GM23338 (cell line): ENCODE measurements at regions not wholly inside any gene's neighbourhood (a gene's known extent, or its start where the extent isn't known, plus 50 kb on each side); places are given as distances from the start of the nearest gene placed in this dataset.
A peak's percentile ranks its signal among the peaks of the same experiment; 100 is the strongest.

Source experiments
- ATAC-seq: fragments of 200-7000 bp; cut with Tn5 transposase; 3 replicates; pipeline ENCODE4 v1.9.1; 2020
- DNase-seq: peaks from one replicate; pipeline ENCODE4 v3.0.0-alpha.2; 2015; ENCODE audit warnings: low spot score
- H2AFZ ChIP-seq: fragments of 200-600 bp; sonication (generic); 2 replicates; pipeline ENCODE4 v1.8.0; 2016; ENCODE audit warnings: antibody characterized with exemption, mild to moderate bottlenecking, moderate library complexity
- H3F3A ChIP-seq: fragments of 200-600 bp; sonication (generic); replicated peaks from 2 replicates; pipeline ENCODE4 v1.8.0; 2017; ENCODE audit warnings: antibody characterized with exemption, mixed run types, low read depth
- H3K27ac ChIP-seq: fragments of 200-600 bp; sonication (generic); 2 replicates; pipeline ENCODE4 v1.6.1; 2016; ENCODE audit warnings: low read depth
- H3K27me3 ChIP-seq: fragments of 200-600 bp; sonication (generic); 2 replicates; pipeline ENCODE4 v1.8.0; 2016; ENCODE audit warnings: mild to moderate bottlenecking, mixed run types, moderate library complexity; ENCODE audit not compliant: insufficient read depth
- H3K36me3 ChIP-seq: fragments of 200-600 bp; sonication (generic); 2 replicates; pipeline ENCODE4 v1.8.0; 2016; ENCODE audit warnings: mild to moderate bottlenecking; ENCODE audit not compliant: insufficient read depth
- H3K4me1 ChIP-seq: fragments of 200-600 bp; sonication (generic); 2 replicates; pipeline ENCODE4 v1.8.0; 2016; ENCODE audit warnings: mild to moderate bottlenecking, moderate library complexity; ENCODE audit not compliant: insufficient read depth
- H3K4me2 ChIP-seq: fragments of 200-600 bp; sonication (generic); 2 replicates; pipeline ENCODE4 v1.7.1; 2017; ENCODE audit warnings: mixed run types
- H3K4me3 ChIP-seq: fragments of 200-600 bp; sonication (generic); 2 replicates; pipeline ENCODE4 v1.6.1; 2016; ENCODE audit warnings: mixed run types
- H3K79me2 ChIP-seq: fragments of 200-600 bp; sonication (generic); replicated peaks from 2 replicates; pipeline ENCODE4 v1.8.0; 2017; ENCODE audit warnings: mild to moderate bottlenecking; ENCODE audit not compliant: insufficient read depth
- H3K9me2 ChIP-seq: fragments of 200-600 bp; sonication (generic); 2 replicates; pipeline ENCODE4 v1.8.0; 2017; ENCODE audit not compliant: insufficient read depth
- H4K20me1 ChIP-seq: fragments of 200-600 bp; sonication (generic); replicated peaks from 2 replicates; pipeline ENCODE4 v1.8.0; 2017; ENCODE audit warnings: mild to moderate bottlenecking; ENCODE audit not compliant: insufficient read depth
- H3K27ac Mint-ChIP-seq: 2 replicates; pipeline ENCODE4 v1.8.0; 2020; ENCODE audit warnings: inconsistent platforms, mild to moderate bottlenecking, moderate library complexity, mixed read lengths
- H3K27me3 Mint-ChIP-seq: 3 replicates; pipeline ENCODE4 v1.8.0; 2022; ENCODE audit warnings: low read depth, mild to moderate bottlenecking, moderate library complexity, mixed read lengths, inconsistent platforms; ENCODE audit not compliant: insufficient read depth, poor library complexity
- H3K36me3 Mint-ChIP-seq: 3 replicates; pipeline ENCODE4 v1.8.0; 2021; ENCODE audit warnings: low read depth, mild to moderate bottlenecking, inconsistent platforms, moderate library complexity, mixed read lengths
- H3K4me1 Mint-ChIP-seq: 3 replicates; pipeline ENCODE4 v1.8.0; 2020; ENCODE audit warnings: mild to moderate bottlenecking, inconsistent platforms, mixed read lengths
- H3K4me3 Mint-ChIP-seq: 3 replicates; pipeline ENCODE4 v1.8.0; 2021; ENCODE audit warnings: moderate library complexity, mild to moderate bottlenecking, inconsistent platforms, mixed read lengths
- H3K9me3 Mint-ChIP-seq: 3 replicates; pipeline ENCODE4 v1.8.0; 2020; ENCODE audit warnings: moderate library complexity, mild to moderate bottlenecking, inconsistent platforms, mixed read lengths
- CREB1 ChIP-seq: fragments of 250-450 bp; sonication (Bioruptor Pico); IDR thresholded peaks from 2 replicates; pipeline ENCODE4 v1.5.0; 2020; ENCODE audit warnings: low read depth, mild to moderate bottlenecking, moderate library complexity
- ETS1 ChIP-seq: IDR thresholded peaks from 2 replicates; pipeline ENCODE4 v1.6.1; 2016; ENCODE audit warnings: antibody characterized with exemption
- EZH2 ChIP-seq: fragments of 200-600 bp; sonication (generic); IDR thresholded peaks from one replicate; pipeline ENCODE4 v1.8.0; 2017; ENCODE audit warnings: antibody characterized with exemption, mild to moderate bottlenecking, low read depth; ENCODE audit not compliant: unreplicated experiment
- EZH2phosphoT487 ChIP-seq: fragments of 200-600 bp; sonication (generic); IDR thresholded peaks from one replicate; pipeline ENCODE4 v1.8.1; 2018; ENCODE audit warnings: antibody characterized with exemption; ENCODE audit not compliant: unreplicated experiment
- JUNB ChIP-seq: IDR thresholded peaks from one replicate; pipeline ENCODE4 v1.6.1; 2016; ENCODE audit warnings: antibody characterized with exemption; ENCODE audit not compliant: unreplicated experiment
- NANOG ChIP-seq: IDR thresholded peaks from 2 replicates; pipeline ENCODE4 v1.6.1; 2016; ENCODE audit warnings: antibody characterized with exemption, borderline replicate concordance
- POLR2AphosphoS5 ChIP-seq: IDR thresholded peaks from 2 replicates; pipeline ENCODE4 v1.6.1; 2016; ENCODE audit warnings: antibody characterized with exemption, low read depth
- STAT1 ChIP-seq: IDR thresholded peaks from one replicate; pipeline ENCODE4 v1.6.1; 2016; ENCODE audit warnings: antibody characterized with exemption; ENCODE audit not compliant: unreplicated experiment
- ZNF114 ChIP-seq: fragments of 250-450 bp; sonication (Bioruptor Pico); IDR thresholded peaks from 2 replicates; pipeline ENCODE4 v1.5.0; 2020; ENCODE audit warnings: mild to moderate bottlenecking, moderate library complexity
- ZNF331 ChIP-seq: fragments of 250-450 bp; sonication (Bioruptor Pico); IDR thresholded peaks from 2 replicates; pipeline ENCODE4 v1.5.0; 2020; ENCODE audit warnings: low read depth, mild to moderate bottlenecking, moderate library complexity
- TF ChIP-seq, protein P1 (sequence below), 2 experiments: fragments of 200-600 bp in 1 of 2; sonication (generic) in 1 of 2; conservative IDR thresholded peaks; 2 replicates each; pipeline versions ENCODE4 v1.5.1 to v1.6.1; 2016 to 2017; ENCODE audit warnings: antibody characterized with exemption in 2 of 2, low read depth in 2 of 2, mild to moderate bottlenecking in 2 of 2, moderate library complexity in 1 of 2
- TF ChIP-seq, protein P2 (sequence below): IDR thresholded peaks from one replicate; pipeline ENCODE4 v1.6.1; 2018; ENCODE audit warnings: antibody characterized with exemption; ENCODE audit not compliant: unreplicated experiment
- TF ChIP-seq, protein P3 (sequence below): fragments of 250-450 bp; sonication (Bioruptor Pico); IDR thresholded peaks from 2 replicates; pipeline ENCODE4 v1.5.0; 2020; ENCODE audit warnings: mild to moderate bottlenecking, moderate library complexity

GRCh38 chr14:38309522-38310277, 53.8 kb upstream of the CLEC14A start:
- ATAC-seq (peak; percentile 86), DNase-seq (peak; percentile 16)
- Histone ChIP-seq H2AFZ (no peak overlapping the region), H3K4me2 (no peak overlapping the region), H3K27ac (no peak overlapping the region), H3K4me3 (no peak overlapping the region), H3K4me1 (peaks cover 20% of the 10 kb centered on the region), H3K9me2 (no peaks in the 10 kb centered on the region), H3K27me3 (peaks cover 32% of the 10 kb centered on the region), H4K20me1 (no peaks in the 10 kb centered on the region), H3K36me3 (no peaks in the 10 kb centered on the region), H3F3A (no peaks in the 10 kb centered on the region), H3K79me2 (no peaks in the 10 kb centered on the region)
- Mint-ChIP-seq H3K27me3 (peaks cover 3% of the 10 kb centered on the region), H3K36me3 (no peaks in the 10 kb centered on the region), H3K4me3 (no peak overlapping the region), H3K4me1 (peaks cover 19% of the 10 kb centered on the region; the same call in 2 of the 3 replicates), H3K9me3 (no peaks in the 10 kb centered on the region), H3K27ac (no peak overlapping the region)
- TF ChIP-seq CREB1 (no peak), ETS1 (no peak), POLR2AphosphoS5 (no peak), ZNF331 (no peak), JUNB (no peak), STAT1 (no peak), EZH2phosphoT487 (no peak), NANOG (no peak), EZH2 (no peak), ZNF114 (CRISPR knock-in tag) (no peak)
- TF ChIP-seq, protein P1, sequence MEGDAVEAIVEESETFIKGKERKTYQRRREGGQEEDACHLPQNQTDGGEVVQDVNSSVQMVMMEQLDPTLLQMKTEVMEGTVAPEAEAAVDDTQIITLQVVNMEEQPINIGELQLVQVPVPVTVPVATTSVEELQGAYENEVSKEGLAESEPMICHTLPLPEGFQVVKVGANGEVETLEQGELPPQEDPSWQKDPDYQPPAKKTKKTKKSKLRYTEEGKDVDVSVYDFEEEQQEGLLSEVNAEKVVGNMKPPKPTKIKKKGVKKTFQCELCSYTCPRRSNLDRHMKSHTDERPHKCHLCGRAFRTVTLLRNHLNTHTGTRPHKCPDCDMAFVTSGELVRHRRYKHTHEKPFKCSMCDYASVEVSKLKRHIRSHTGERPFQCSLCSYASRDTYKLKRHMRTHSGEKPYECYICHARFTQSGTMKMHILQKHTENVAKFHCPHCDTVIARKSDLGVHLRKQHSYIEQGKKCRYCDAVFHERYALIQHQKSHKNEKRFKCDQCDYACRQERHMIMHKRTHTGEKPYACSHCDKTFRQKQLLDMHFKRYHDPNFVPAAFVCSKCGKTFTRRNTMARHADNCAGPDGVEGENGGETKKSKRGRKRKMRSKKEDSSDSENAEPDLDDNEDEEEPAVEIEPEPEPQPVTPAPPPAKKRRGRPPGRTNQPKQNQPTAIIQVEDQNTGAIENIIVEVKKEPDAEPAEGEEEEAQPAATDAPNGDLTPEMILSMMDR (conservative IDR thresholded peaks at IDR 0.05; ENCODE audit: low read depth in 2 of 2) = no peak
- TF ChIP-seq, protein P2, sequence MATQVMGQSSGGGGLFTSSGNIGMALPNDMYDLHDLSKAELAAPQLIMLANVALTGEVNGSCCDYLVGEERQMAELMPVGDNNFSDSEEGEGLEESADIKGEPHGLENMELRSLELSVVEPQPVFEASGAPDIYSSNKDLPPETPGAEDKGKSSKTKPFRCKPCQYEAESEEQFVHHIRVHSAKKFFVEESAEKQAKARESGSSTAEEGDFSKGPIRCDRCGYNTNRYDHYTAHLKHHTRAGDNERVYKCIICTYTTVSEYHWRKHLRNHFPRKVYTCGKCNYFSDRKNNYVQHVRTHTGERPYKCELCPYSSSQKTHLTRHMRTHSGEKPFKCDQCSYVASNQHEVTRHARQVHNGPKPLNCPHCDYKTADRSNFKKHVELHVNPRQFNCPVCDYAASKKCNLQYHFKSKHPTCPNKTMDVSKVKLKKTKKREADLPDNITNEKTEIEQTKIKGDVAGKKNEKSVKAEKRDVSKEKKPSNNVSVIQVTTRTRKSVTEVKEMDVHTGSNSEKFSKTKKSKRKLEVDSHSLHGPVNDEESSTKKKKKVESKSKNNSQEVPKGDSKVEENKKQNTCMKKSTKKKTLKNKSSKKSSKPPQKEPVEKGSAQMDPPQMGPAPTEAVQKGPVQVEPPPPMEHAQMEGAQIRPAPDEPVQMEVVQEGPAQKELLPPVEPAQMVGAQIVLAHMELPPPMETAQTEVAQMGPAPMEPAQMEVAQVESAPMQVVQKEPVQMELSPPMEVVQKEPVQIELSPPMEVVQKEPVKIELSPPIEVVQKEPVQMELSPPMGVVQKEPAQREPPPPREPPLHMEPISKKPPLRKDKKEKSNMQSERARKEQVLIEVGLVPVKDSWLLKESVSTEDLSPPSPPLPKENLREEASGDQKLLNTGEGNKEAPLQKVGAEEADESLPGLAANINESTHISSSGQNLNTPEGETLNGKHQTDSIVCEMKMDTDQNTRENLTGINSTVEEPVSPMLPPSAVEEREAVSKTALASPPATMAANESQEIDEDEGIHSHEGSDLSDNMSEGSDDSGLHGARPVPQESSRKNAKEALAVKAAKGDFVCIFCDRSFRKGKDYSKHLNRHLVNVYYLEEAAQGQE = no peak
- TF ChIP-seq, protein P3, sequence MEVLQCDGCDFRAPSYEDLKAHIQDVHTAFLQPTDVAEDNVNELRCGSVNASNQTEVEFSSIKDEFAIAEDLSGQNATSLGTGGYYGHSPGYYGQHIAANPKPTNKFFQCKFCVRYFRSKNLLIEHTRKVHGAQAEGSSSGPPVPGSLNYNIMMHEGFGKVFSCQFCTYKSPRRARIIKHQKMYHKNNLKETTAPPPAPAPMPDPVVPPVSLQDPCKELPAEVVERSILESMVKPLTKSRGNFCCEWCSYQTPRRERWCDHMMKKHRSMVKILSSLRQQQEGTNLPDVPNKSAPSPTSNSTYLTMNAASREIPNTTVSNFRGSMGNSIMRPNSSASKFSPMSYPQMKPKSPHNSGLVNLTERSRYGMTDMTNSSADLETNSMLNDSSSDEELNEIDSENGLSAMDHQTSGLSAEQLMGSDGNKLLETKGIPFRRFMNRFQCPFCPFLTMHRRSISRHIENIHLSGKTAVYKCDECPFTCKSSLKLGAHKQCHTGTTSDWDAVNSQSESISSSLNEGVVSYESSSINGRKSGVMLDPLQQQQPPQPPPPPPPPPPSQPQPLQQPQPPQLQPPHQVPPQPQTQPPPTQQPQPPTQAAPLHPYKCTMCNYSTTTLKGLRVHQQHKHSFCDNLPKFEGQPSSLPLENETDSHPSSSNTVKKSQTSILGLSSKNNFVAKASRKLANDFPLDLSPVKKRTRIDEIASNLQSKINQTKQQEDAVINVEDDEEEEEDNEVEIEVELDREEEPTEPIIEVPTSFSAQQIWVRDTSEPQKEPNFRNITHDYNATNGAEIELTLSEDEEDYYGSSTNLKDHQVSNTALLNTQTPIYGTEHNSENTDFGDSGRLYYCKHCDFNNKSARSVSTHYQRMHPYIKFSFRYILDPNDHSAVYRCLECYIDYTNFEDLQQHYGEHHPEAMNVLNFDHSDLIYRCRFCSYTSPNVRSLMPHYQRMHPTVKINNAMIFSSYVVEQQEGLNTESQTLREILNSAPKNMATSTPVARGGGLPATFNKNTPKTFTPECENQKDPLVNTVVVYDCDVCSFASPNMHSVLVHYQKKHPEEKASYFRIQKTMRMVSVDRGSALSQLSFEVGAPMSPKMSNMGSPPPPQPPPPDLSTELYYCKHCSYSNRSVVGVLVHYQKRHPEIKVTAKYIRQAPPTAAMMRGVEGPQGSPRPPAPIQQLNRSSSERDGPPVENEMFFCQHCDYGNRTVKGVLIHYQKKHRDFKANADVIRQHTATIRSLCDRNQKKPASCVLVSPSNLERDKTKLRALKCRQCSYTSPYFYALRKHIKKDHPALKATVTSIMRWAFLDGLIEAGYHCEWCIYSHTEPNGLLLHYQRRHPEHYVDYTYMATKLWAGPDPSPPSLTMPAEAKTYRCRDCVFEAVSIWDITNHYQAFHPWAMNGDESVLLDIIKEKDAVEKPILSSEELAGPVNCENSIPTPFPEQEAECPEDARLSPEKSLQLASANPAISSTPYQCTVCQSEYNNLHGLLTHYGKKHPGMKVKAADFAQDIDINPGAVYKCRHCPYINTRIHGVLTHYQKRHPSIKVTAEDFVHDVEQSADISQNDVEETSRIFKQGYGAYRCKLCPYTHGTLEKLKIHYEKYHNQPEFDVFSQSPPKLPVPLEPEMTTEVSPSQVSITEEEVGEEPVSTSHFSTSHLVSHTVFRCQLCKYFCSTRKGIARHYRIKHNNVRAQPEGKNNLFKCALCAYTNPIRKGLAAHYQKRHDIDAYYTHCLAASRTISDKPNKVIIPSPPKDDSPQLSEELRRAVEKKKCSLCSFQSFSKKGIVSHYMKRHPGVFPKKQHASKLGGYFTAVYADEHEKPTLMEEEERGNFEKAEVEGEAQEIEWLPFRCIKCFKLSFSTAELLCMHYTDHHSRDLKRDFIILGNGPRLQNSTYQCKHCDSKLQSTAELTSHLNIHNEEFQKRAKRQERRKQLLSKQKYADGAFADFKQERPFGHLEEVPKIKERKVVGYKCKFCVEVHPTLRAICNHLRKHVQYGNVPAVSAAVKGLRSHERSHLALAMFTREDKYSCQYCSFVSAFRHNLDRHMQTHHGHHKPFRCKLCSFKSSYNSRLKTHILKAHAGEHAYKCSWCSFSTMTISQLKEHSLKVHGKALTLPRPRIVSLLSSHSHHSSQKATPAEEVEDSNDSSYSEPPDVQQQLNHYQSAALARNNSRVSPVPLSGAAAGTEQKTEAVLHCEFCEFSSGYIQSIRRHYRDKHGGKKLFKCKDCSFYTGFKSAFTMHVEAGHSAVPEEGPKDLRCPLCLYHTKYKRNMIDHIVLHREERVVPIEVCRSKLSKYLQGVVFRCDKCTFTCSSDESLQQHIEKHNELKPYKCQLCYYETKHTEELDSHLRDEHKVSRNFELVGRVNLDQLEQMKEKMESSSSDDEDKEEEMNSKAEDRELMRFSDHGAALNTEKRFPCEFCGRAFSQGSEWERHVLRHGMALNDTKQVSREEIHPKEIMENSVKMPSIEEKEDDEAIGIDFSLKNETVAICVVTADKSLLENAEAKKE (CRISPR knock-in tag) = no peak
